Osteoblast (primary cell): ENCODE measurements at regions not wholly inside any gene's neighbourhood (a gene's known extent, or its start where the extent isn't known, plus 50 kb on each side); places are given as distances from the start of the nearest gene placed in this dataset.

ENCODE experiments used
- DNase-seq: peaks from one replicate; pipeline ENCODE4 v3.0.0; 2011; ENCODE audit warnings: low spot score, mixed read lengths; ENCODE audit not compliant: insufficient read length; ENCODE audit errors: missing footprints
- H2AFZ ChIP-seq: 2 replicates; pipeline ENCODE4 v1.6.0; 2011; ENCODE audit warnings: mild to moderate bottlenecking, low read length
- H3K27ac ChIP-seq: 2 replicates; pipeline ENCODE4 v1.5.1; 2011; ENCODE audit warnings: mild to moderate bottlenecking, low read depth, low read length, moderate library complexity
- H3K27me3 ChIP-seq: 2 replicates; pipeline ENCODE4 v1.6.0; 2012; ENCODE audit warnings: mild to moderate bottlenecking, control low read depth, inconsistent platforms, low read length, moderate library complexity; ENCODE audit not compliant: insufficient read depth
- H3K36me3 ChIP-seq: 2 replicates; pipeline ENCODE4 v1.5.1; 2011; ENCODE audit warnings: mild to moderate bottlenecking, low read length, control low read depth, moderate library complexity; ENCODE audit not compliant: insufficient read depth
- H3K4me1 ChIP-seq: 2 replicates; pipeline ENCODE4 v1.5.1; 2011; ENCODE audit warnings: mild to moderate bottlenecking, low read length, control low read depth, moderate library complexity; ENCODE audit not compliant: insufficient read depth
- H3K4me2 ChIP-seq: 2 replicates; pipeline ENCODE4 v1.6.0; 2011; ENCODE audit warnings: mild to moderate bottlenecking, low read length; ENCODE audit not compliant: insufficient read depth
- H3K4me3 ChIP-seq: fragments of 200-600 bp; sonication (generic); 3 replicates; pipeline ENCODE4 v1.5.1; 2012; ENCODE audit warnings: mild to moderate bottlenecking, low read length, inconsistent platforms; ENCODE audit not compliant: insufficient read depth
- H3K79me2 ChIP-seq: 2 replicates; pipeline ENCODE4 v1.6.0; 2012; ENCODE audit warnings: mild to moderate bottlenecking, low read length, control low read depth, inconsistent platforms; ENCODE audit not compliant: insufficient read depth
- H3K9me3 ChIP-seq: 2 replicates; pipeline ENCODE4 v1.5.1; 2011; ENCODE audit warnings: low read depth, low read length, control low read depth
- H4K20me1 ChIP-seq: 2 replicates; pipeline ENCODE4 v1.6.0; 2012; ENCODE audit warnings: mild to moderate bottlenecking, low read length, control low read depth; ENCODE audit not compliant: insufficient read depth
- CTCF ChIP-seq: IDR thresholded peaks from 2 replicates; pipeline ENCODE4 v1.5.1; 2011; ENCODE audit warnings: mild to moderate bottlenecking, low read depth, low read length, moderate library complexity; ENCODE audit errors: extremely low read depth

DNA sequence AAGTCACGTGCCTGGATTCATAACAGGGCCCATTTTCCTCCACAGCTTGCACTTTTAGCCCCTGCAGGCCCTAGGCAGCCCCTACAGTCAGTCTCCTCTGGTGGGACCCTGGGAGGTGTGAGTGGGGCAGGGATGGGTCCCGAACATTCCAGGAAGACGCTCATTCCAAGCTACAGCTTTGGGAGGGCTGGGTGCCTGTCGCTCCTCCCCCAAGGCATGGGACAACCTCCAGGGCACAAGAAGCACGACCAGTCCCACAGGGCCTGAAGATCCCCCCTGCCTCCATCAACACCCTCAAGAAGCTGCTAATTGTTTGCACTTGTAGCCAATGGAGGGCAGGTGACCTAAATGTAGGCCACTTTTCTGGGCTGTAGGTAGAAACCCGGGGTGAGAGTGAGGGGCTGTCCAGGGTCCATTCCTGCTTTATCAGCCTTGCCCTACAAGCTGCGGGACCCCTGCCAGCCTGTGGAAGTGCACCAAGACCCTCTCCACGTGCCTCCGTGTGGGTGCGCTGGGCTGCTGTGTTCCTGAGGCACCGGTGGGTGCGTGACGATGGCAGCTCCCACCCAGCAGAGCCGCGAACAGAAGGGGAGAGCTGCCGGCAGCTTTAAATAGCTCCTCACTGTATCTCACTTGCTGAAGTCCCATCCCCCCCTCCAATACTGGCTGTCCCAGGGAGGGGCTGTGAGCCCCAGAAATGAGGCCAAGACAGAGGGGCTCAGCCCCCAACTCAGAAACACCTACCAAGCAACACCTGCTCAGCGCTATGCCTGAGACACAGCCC, 91.9 kb upstream of the ARAP3 start:
- Histone ChIP-seq H3K9me3 (no peaks in the 10 kb centered on the region), H3K4me2 (no peak overlapping the region), H3K4me3 (no peak overlapping the region), H3K4me1 (peaks cover 7% of the 10 kb centered on the region), H3K36me3 (no peaks in the 10 kb centered on the region), H3K27ac (no peak overlapping the region), H3K27me3 (peaks cover 11% of the 10 kb centered on the region), H3K79me2 (no peaks in the 10 kb centered on the region), H2AFZ (no peak overlapping the region), H4K20me1 (no peaks in the 10 kb centered on the region)
- peak; percentile 39 for DNase-seq
- TF ChIP-seq CTCF = no peak

- no peaks in the 10 kb centered on the region for H3K4me1 ChIP-seq
- no peak overlapping the region for H3K27ac ChIP-seq
- H2AFZ ChIP-seq = peak overlapping the region; percentile 50
- no peak for TF ChIP-seq CTCF
- H3K4me2 ChIP-seq = no peak overlapping the region
- no peaks in the 10 kb centered on the region for H3K9me3 ChIP-seq
- H3K36me3 ChIP-seq = no peaks in the 10 kb centered on the region
- no peak overlapping the region for H3K4me3 ChIP-seq
- DNase-seq = peak; percentile 69
- peaks cover 17% of the 10 kb centered on the region for H3K27me3 ChIP-seq
- H4K20me1 ChIP-seq = no peaks in the 10 kb centered on the region
- no peaks in the 10 kb centered on the region for H3K79me2 ChIP-seq
Measured at GRCh38 chr5:141772281-141772680, 90.3 kb upstream of the ARAP3 start.

- no peaks in the 10 kb centered on the region for H4K20me1 ChIP-seq
- TF ChIP-seq CTCF = no peak
- H3K4me2 ChIP-seq = no peak overlapping the region
- no peaks in the 10 kb centered on the region for H3K79me2 ChIP-seq
- no peaks in the 10 kb centered on the region for H3K9me3 ChIP-seq
- H3K36me3 ChIP-seq = no peaks in the 10 kb centered on the region
- DNase-seq = peak; percentile 39
- no peak overlapping the region for H3K4me3 ChIP-seq
- H3K27ac ChIP-seq = no peak overlapping the region
- H3K27me3 ChIP-seq = peaks cover 23% of the 10 kb centered on the region
- H2AFZ ChIP-seq = peak overlapping the region; percentile 50
- H3K4me1 ChIP-seq = no peaks in the 10 kb centered on the region
Measured at GRCh38 chr5:141771562-141771961, 89.5 kb upstream of the ARAP3 start.

GRCh38 chr5:141771031-141771430, 89.0 kb upstream of the ARAP3 start:
- H3K4me2 ChIP-seq = no peak overlapping the region
- H3K27me3 ChIP-seq = peaks cover 25% of the 10 kb centered on the region
- no peak for TF ChIP-seq CTCF
- H2AFZ ChIP-seq = no peak overlapping the region
- H3K4me3 ChIP-seq = no peak overlapping the region
- no peaks in the 10 kb centered on the region for H3K36me3 ChIP-seq
- peak; percentile 85 for DNase-seq
- no peak overlapping the region for H3K27ac ChIP-seq
- no peaks in the 10 kb centered on the region for H3K4me1 ChIP-seq
- H3K9me3 ChIP-seq = no peaks in the 10 kb centered on the region
- no peaks in the 10 kb centered on the region for H4K20me1 ChIP-seq
- H3K79me2 ChIP-seq = no peaks in the 10 kb centered on the region
